HG02840 (cell line): ENCODE measurements at regions not wholly inside any gene's neighbourhood (a gene's known extent, or its start where the extent isn't known, plus 50 kb on each side); places are given as distances from the start of the nearest gene placed in this dataset.

Experiments
- ATAC-seq: cut with Tn5 transposase; IDR thresholded peaks from one replicate; pipeline ENCODE4 v1.9.1; 2021; ENCODE audit warnings: mild to moderate bottlenecking, moderate library complexity, moderate number of reproducible peaks; ENCODE audit not compliant: unreplicated experiment, low FRiP score

GRCh38 chr6:25010902-25011625, 75.3 kb upstream of the RIPOR2 start:
- ATAC-seq = no peak

- ATAC-seq = no peak
These were observed 76.9 kb upstream of the RIPOR2 start for GRCh38 chr6:25012657-25013056.

- ATAC-seq = no peak
These were observed 77.5 kb upstream of the RIPOR2 start for GRCh38 chr6:25013246-25013645.

GRCh38 chr6:25014369-25014768, 78.6 kb upstream of the RIPOR2 start:
- no peak for ATAC-seq

- ATAC-seq = no peak
These were observed 79.2 kb upstream of the RIPOR2 start for GRCh38 chr6:25014791-25015560.

DNA sequence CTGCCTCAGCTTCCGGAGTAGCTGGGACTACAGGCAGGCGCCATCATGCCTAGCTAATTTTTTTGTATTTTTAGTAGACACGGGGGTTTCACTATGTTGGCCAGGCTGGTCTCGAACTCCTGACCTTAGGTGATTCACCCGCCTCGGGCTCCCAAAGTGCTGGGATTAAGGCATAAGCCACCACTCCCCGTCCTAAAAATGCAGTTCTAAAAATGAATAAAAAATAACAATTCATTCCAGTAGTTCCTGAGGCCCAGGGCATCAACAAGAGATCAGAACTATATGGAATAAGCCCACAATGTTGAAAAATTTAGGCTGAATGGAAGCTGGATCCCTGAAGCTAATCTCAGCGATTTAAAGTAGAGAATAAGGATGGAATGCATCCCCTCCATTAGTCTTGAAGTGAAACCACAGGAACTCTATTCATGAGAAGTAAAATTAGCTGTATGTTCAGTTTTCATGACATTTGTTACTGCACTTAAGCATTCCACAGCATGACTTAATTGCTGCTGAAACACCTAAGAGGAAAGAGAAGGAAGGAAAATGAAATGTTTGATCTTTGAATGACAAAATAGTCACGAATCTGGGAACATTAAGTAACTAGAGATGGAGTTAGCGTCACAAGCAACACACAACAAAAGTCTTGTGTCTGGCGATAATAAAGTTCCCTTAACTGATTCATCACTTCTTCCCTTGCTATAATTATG, 80.4 kb upstream of the RIPOR2 start:
- ATAC-seq = no peak

DNA sequence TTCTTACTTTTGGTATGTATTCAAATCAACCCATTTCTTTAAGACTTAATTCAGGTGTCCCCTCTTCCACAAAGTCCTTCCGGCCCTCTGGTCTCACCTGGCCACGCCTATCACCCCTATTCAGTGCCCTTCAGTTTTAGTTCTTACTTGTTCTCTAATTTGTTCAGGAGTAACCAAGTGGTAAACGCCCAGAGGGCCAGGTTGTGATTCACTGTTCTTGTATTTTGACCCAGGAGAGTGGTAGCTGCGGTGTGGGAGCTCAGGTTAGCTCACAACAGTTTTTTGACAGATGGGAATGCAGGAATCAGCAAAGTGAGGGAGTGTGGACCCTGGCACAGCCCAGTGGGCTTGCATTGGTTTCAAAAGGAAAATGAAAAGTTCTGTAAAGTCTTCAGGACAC, 81.7 kb upstream of the RIPOR2 start:
- no peak for ATAC-seq

DNA sequence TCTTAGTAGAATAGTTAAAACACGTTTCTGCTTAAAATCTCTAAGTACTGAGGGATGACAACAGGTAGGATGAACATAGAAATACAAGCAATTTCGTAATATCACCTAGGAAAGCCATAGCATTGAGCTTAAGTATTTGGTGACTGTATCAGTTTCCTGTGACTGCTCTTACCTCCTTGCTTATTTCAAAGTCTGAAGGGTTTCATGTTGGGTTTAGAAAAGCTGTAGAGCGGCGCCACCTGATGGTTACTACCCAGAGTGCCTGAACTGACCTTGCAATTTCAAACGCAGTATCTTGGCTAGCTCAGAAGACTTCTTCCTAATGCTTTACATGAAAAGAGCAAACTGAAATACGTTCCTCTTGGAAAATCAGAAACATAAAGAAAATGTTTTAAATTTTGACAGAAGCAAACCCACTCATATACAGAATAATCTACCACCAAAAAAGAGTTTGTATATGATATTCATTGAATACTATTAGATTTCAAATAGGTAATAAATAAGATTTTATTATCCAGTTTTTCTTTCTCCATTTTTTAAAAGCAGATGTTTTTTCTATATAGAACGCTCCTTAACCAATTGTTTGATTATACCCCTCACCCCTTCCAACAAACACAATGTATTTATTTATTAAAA, 82.3 kb upstream of the RIPOR2 start:
- no peak for ATAC-seq

DNA sequence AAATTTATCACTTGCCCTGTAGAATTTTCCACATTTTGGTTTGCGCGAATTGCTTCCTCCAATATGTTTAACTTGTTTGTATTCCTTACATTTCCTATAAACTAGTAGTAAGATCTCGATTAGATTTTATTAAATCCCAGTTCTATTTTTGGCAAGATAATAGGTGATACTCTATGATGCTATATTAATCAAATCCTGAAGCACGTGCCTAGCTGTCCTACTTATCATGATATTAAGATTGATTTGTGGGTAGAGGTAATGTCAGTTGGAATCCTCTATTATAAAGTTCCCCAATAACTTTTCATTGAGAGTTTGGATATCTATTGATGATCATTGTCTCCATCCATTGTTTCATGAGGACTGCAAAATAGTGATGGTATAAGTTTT, 82.8 kb upstream of the RIPOR2 start:
- no peak for ATAC-seq

DNA sequence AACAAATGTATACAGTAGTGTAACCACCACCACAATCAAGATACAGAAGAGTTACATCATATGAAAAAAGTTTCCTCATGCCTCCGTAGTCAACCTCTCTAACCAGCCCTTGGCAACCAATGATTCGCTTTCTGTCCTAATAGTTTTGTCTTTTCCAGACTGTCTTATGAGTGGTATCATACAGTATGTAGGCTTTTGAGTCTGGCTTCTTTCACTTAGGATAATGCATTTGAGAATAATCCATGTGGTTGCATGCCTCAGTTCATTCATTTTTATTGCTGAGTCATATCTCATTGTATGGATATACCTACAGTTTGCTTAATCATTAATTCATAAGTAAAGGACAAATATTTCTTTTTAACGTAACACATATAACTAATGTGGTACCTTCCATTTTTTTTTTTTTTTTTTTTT, 86.4 kb upstream of the RIPOR2 start:
- ATAC-seq = no peak

DNA sequence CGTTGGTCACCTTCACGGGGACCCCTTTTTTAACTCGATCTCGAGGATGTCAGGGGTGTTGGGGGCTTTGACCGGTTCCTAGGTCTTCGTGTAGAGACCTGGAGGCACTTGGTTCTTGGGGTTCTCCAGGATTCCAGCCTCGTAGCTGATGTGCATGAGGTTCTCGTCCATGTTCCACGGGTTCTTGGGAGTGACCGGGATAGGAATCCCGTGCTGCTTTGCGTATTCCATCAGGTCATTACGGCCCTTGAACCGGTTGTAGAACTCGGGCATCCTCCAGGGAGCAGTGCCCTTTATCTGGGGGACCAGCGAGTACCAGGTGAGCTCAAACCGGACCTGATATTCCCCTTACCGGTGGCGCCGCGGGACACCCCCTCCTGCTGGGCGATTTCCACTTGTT, 88.0 kb upstream of the RIPOR2 start:
- ATAC-seq = no peak

- no peak for ATAC-seq
These were observed 89.1 kb upstream of the RIPOR2 start for GRCh38 chr6:25024821-25025220.

DNA sequence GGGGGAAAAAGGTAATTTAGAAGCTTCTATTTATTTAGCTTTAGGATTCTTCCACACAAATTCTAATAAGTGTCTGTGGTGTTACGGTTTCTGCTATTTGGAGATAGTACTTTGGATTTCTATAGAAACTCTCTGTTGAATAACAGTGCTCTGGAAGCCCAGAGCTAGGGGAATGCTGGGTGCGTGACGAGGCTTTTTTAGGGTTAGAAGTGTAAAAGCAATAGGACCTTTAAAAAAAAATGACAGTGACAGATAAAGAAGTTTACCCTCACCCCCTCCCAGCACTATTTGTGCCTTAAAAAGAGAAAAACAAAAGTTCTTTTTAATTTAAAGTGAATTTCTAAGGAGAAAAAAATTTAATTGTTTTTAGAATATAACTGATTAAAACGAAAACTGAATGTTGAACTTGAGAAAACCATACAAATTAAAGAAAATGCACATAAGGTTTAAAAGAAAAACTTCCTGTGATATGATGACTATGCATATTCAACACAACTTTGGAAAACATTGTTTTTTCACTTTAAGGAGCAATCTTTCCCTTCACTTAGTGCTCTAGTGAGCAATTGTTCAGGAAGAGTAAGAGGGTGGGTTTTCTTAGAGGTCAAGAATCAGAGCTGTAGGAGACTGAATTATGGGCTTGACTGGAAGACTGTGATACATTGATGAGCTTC, 89.6 kb upstream of the RIPOR2 start:
- ATAC-seq = no peak

- no peak for ATAC-seq
These were observed 90.2 kb upstream of the RIPOR2 start for GRCh38 chr6:25025919-25026301.

- no peak for ATAC-seq
These were observed 91.0 kb upstream of the RIPOR2 start for GRCh38 chr6:25026723-25027122.

- peak; percentile 71 for ATAC-seq
These were observed 91.6 kb upstream of the RIPOR2 start for GRCh38 chr6:25027221-25027916.

GRCh38 chr6:25028328-25028727, 92.6 kb upstream of the RIPOR2 start:
- ATAC-seq = no peak

DNA sequence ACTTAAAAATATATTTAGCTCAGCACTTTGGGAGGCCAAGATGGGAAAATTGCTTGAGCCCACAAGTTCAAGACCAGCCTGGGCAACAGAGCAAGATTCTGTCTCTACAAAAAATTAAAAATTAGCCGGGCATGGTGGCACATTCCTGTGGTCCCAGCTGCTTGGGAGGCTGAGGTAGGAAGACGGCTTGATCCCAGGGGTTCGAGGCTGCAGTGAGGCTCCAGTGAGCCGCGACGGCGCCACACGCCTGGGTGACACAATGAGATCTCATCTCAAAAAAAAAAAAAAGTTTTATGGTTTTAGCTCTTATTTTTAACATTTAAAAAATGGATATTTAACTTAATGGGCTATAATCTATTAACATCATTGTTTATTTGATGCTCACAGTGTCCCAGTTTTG, 97.2 kb upstream of the RIPOR2 start:
- ATAC-seq = no peak

DNA sequence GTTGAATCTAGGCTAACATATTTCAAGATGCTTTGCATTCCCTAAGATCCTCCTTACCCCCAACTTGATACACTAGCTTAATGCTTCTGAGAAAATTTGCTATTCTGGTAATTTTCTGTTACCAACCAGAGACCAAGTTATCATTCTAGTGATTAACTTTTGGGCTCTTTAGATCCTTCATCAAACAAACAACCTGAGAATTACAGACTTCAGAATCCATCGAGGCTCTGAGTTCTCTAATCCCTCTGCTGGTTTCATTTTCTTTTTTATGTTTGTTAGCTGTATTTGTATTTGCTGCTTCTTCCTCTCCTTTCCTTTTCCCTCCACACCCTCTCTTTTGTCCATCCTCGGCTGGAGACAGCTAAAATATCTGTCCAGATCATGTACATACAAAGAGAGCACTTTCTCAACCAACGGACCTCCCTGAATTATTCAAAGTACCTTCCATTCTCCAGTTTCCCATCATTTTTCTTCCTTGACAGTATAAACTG, 98.7 kb upstream of the RIPOR2 start:
- ATAC-seq = no peak

DNA sequence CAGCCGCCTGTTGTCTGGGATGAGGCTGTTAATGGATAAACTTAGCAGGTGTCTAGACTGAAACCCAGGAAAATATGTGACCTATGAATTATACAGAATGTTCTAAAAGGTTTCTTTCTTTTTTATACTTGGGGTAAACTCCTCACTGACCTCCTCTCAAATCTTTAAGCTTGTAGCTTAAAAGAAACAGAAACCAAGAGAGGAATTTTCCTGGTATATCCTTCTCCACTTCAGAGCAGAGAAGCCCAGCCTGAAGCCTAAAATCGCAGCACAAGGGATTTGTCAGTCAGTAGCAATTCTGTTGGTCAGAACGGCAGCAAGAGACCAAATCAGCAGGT, 99.4 kb upstream of the RIPOR2 start:
- no peak for ATAC-seq
